Stomach (tissue), 4 donors: ENCODE measurements at regions not wholly inside any gene's neighbourhood (a gene's known extent, or its start where the extent isn't known, plus 50 kb on each side); places are given as distances from the start of the nearest gene placed in this dataset.

Source experiments
- EP300 ChIP-seq: sonication (generic); formaldehyde crosslinking; IDR thresholded peaks from one replicate; pipeline ENCODE4 v1.6.1; 2017; ENCODE audit warnings: antibody characterized with exemption
- POLR2AphosphoS5 ChIP-seq, 3 donors: sonication (generic); formaldehyde crosslinking; IDR thresholded peaks; one replicate each; pipeline ENCODE4 v1.6.1; 2016; ENCODE audit warnings: antibody characterized with exemption in 3 of 3

GRCh38 chr7:152520861-152521302 is 85.1 kb upstream of the KMT2C start:
- TF ChIP-seq EP300 (no peak), POLR2AphosphoS5 (IDR thresholded peaks at IDR 0.05) (no peak)
